ENCODE measurements at regions not wholly inside any gene's neighbourhood (a gene's known extent, or its start where the extent isn't known, plus 50 kb on each side); places are given as distances from the start of the nearest gene placed in this dataset.

- Histone ChIP-seq H3K79me2 (ENCODE audit: control insufficient read depth, insufficient read depth, low read length, poor library complexity) (no peaks in the 10 kb centered on the region), H3K27me3 (ENCODE audit: insufficient read depth, low read length) (no peaks in the 10 kb centered on the region), H2BK12ac (ENCODE audit: low read length) (no peak overlapping the region), H3K4ac (ENCODE audit: low read depth, low read length) (no peak overlapping the region), H2AFZ (ENCODE audit: insufficient read depth, low read length, poor library complexity) (no peak overlapping the region), H3K9ac (ENCODE audit: low read length) (no peak overlapping the region), H3K9me3 (ENCODE audit: insufficient read depth, low read depth, low read length) (no peaks in the 10 kb centered on the region), H3K23ac (ENCODE audit: low read length) (no peak overlapping the region), H2AK5ac (ENCODE audit: low read length) (no peak overlapping the region), H2BK120ac (ENCODE audit: insufficient read depth, low read length, poor library complexity) (no peak overlapping the region), H3K4me2 (ENCODE audit: low read length) (no peak overlapping the region), H3K27ac (ENCODE audit: low read depth, low read length) (no peak overlapping the region), H3K36me3 (ENCODE audit: control insufficient read depth in 1 of 2, insufficient read depth in 2 of 2, low read length in 2 of 2) (no peaks in the 10 kb centered on the region), H3K4me3 (ENCODE audit: low read depth, low read length) (no peak overlapping the region), H4K91ac (ENCODE audit: low read depth, low read length) (no peak overlapping the region), H4K8ac (ENCODE audit: low read depth, low read length) (no peak overlapping the region), H3K14ac (ENCODE audit: low read length) (no peak overlapping the region), H4K12ac (ENCODE audit: low read depth, low read length) (no peak overlapping the region), H2BK5ac (ENCODE audit: low read depth, low read length, poor library complexity) (no peak overlapping the region), H3K4me1 (ENCODE audit: control insufficient read depth in 1 of 2, insufficient read depth in 2 of 2, low read length in 2 of 2) (no peaks in the 10 kb centered on the region), H3K79me1 (ENCODE audit: low read length) (no peaks in the 10 kb centered on the region), H3K18ac (ENCODE audit: low read length) (no peak overlapping the region)
- DNase-seq = no peak
- WGBS (ENCODE audit: extremely low coverage, insufficient coverage, insufficient read length) = no CpG with 5 or more reads among the region's 1 CpG
These were observed 57.4 kb upstream of the WDR26 start for GRCh38 chr1:224492015-224492414.

- H3K36me3 ChIP-seq (ENCODE audit: control insufficient read depth in 1 of 2, insufficient read depth in 2 of 2, low read length in 2 of 2) = no peaks in the 10 kb centered on the region
- no peaks in the 10 kb centered on the region for H3K9me3 ChIP-seq (ENCODE audit: insufficient read depth, low read depth, low read length)
- no peak overlapping the region for H3K4me2 ChIP-seq (ENCODE audit: low read length)
- DNase-seq = no peak
- no peak overlapping the region for H3K23ac ChIP-seq (ENCODE audit: low read length)
- no peak overlapping the region for H3K4ac ChIP-seq (ENCODE audit: low read depth, low read length)
- H3K27me3 ChIP-seq (ENCODE audit: insufficient read depth, low read length) = no peaks in the 10 kb centered on the region
- no peak overlapping the region for H3K9ac ChIP-seq (ENCODE audit: low read length)
- H2BK120ac ChIP-seq (ENCODE audit: insufficient read depth, low read length, poor library complexity) = no peak overlapping the region
- no peaks in the 10 kb centered on the region for H3K4me1 ChIP-seq (ENCODE audit: control insufficient read depth in 1 of 2, insufficient read depth in 2 of 2, low read length in 2 of 2)
- H3K27ac ChIP-seq (ENCODE audit: low read depth, low read length) = no peak overlapping the region
- H3K14ac ChIP-seq (ENCODE audit: low read length) = no peak overlapping the region
- H3K18ac ChIP-seq (ENCODE audit: low read length) = no peak overlapping the region
- no peak overlapping the region for H4K8ac ChIP-seq (ENCODE audit: low read depth, low read length)
- H3K79me2 ChIP-seq (ENCODE audit: control insufficient read depth, insufficient read depth, low read length, poor library complexity) = no peaks in the 10 kb centered on the region
- no peak overlapping the region for H2BK5ac ChIP-seq (ENCODE audit: low read depth, low read length, poor library complexity)
- H4K12ac ChIP-seq (ENCODE audit: low read depth, low read length) = no peak overlapping the region
- no peak overlapping the region for H3K4me3 ChIP-seq (ENCODE audit: low read depth, low read length)
- no peak overlapping the region for H4K91ac ChIP-seq (ENCODE audit: low read depth, low read length)
- H3K79me1 ChIP-seq (ENCODE audit: low read length) = no peaks in the 10 kb centered on the region
- no peak overlapping the region for H2BK12ac ChIP-seq (ENCODE audit: low read length)
- no peak overlapping the region for H2AFZ ChIP-seq (ENCODE audit: insufficient read depth, low read length, poor library complexity)
- WGBS (ENCODE audit: extremely low coverage, insufficient coverage, insufficient read length) = no CpG with 5 or more reads among the region's 2 CpGs
- no peak overlapping the region for H2AK5ac ChIP-seq (ENCODE audit: low read length)
These were observed 58.0 kb upstream of the WDR26 start for GRCh38 chr1:224492632-224493031.

- no peak overlapping the region for H3K14ac ChIP-seq (ENCODE audit: low read length)
- H3K79me1 ChIP-seq (ENCODE audit: low read length) = peaks cover 2% of the 10 kb centered on the region
- whole genome bisulfite sequencing (ENCODE audit: extremely low coverage, insufficient coverage, insufficient read length) = no CpG with 5 or more reads among the region's 4 CpGs
- H3K4me2 ChIP-seq (ENCODE audit: low read length) = no peak overlapping the region
- no peak overlapping the region for H3K4me3 ChIP-seq (ENCODE audit: low read depth, low read length)
- H4K8ac ChIP-seq (ENCODE audit: low read depth, low read length) = no peak overlapping the region
- no peak overlapping the region for H2BK120ac ChIP-seq (ENCODE audit: insufficient read depth, low read length, poor library complexity)
- H3K4ac ChIP-seq (ENCODE audit: low read depth, low read length) = no peak overlapping the region
- H3K27me3 ChIP-seq (ENCODE audit: insufficient read depth, low read length) = no peaks in the 10 kb centered on the region
- H3K23ac ChIP-seq (ENCODE audit: low read length) = no peak overlapping the region
- H3K9me3 ChIP-seq (ENCODE audit: insufficient read depth, low read depth, low read length) = no peaks in the 10 kb centered on the region
- no peak overlapping the region for H3K9ac ChIP-seq (ENCODE audit: low read length)
- H3K4me1 ChIP-seq (ENCODE audit: control insufficient read depth in 1 of 2, insufficient read depth in 2 of 2, low read length in 2 of 2) = peaks cover 0 to 3% of the 10 kb centered on the region in 2 experiments
- H4K12ac ChIP-seq (ENCODE audit: low read depth, low read length) = no peak overlapping the region
- H3K79me2 ChIP-seq (ENCODE audit: control insufficient read depth, insufficient read depth, low read length, poor library complexity) = no peaks in the 10 kb centered on the region
- H3K27ac ChIP-seq (ENCODE audit: low read depth, low read length) = no peak overlapping the region
- H3K36me3 ChIP-seq (ENCODE audit: control insufficient read depth in 1 of 2, insufficient read depth in 2 of 2, low read length in 2 of 2) = no peaks in the 10 kb centered on the region
- H2AFZ ChIP-seq (ENCODE audit: insufficient read depth, low read length, poor library complexity) = no peak overlapping the region
- no peak for DNase-seq
- H2BK12ac ChIP-seq (ENCODE audit: low read length) = no peak overlapping the region
- no peak overlapping the region for H2BK5ac ChIP-seq (ENCODE audit: low read depth, low read length, poor library complexity)
- H3K18ac ChIP-seq (ENCODE audit: low read length) = no peak overlapping the region
- H4K91ac ChIP-seq (ENCODE audit: low read depth, low read length) = no peak overlapping the region
- no peak overlapping the region for H2AK5ac ChIP-seq (ENCODE audit: low read length)
These were observed 58.7 kb upstream of the WDR26 start for GRCh38 chr1:224493269-224493668.

GRCh38 chr1:224494343-224494742 is 59.7 kb upstream of the WDR26 start:
- no peak overlapping the region for H3K27ac ChIP-seq (ENCODE audit: low read depth, low read length)
- H2BK5ac ChIP-seq (ENCODE audit: low read depth, low read length, poor library complexity) = no peak overlapping the region
- no peak overlapping the region for H4K91ac ChIP-seq (ENCODE audit: low read depth, low read length)
- H3K27me3 ChIP-seq (ENCODE audit: insufficient read depth, low read length) = no peaks in the 10 kb centered on the region
- H4K12ac ChIP-seq (ENCODE audit: low read depth, low read length) = no peak overlapping the region
- no peak for DNase-seq
- H3K4me1 ChIP-seq (ENCODE audit: control insufficient read depth in 1 of 2, insufficient read depth in 2 of 2, low read length in 2 of 2) = peaks cover 5 to 8% of the 10 kb centered on the region in 2 experiments
- no peak overlapping the region for H2BK12ac ChIP-seq (ENCODE audit: low read length)
- H3K4me2 ChIP-seq (ENCODE audit: low read length) = no peak overlapping the region
- no peak overlapping the region for H3K4me3 ChIP-seq (ENCODE audit: low read depth, low read length)
- no peak overlapping the region for H2BK120ac ChIP-seq (ENCODE audit: insufficient read depth, low read length, poor library complexity)
- H3K23ac ChIP-seq (ENCODE audit: low read length) = no peak overlapping the region
- H3K9ac ChIP-seq (ENCODE audit: low read length) = no peak overlapping the region
- no peaks in the 10 kb centered on the region for H3K79me2 ChIP-seq (ENCODE audit: control insufficient read depth, insufficient read depth, low read length, poor library complexity)
- H3K79me1 ChIP-seq (ENCODE audit: low read length) = peaks cover 2% of the 10 kb centered on the region
- H3K9me3 ChIP-seq (ENCODE audit: insufficient read depth, low read depth, low read length) = no peaks in the 10 kb centered on the region
- no CpG with 5 or more reads among the region's 2 CpGs for WGBS (ENCODE audit: extremely low coverage, insufficient coverage, insufficient read length)
- no peak overlapping the region for H3K18ac ChIP-seq (ENCODE audit: low read length)
- no peaks in the 10 kb centered on the region for H3K36me3 ChIP-seq (ENCODE audit: control insufficient read depth in 1 of 2, insufficient read depth in 2 of 2, low read length in 2 of 2)
- H4K8ac ChIP-seq (ENCODE audit: low read depth, low read length) = no peak overlapping the region
- H3K4ac ChIP-seq (ENCODE audit: low read depth, low read length) = no peak overlapping the region
- H3K14ac ChIP-seq (ENCODE audit: low read length) = no peak overlapping the region
- no peak overlapping the region for H2AFZ ChIP-seq (ENCODE audit: insufficient read depth, low read length, poor library complexity)
- no peak overlapping the region for H2AK5ac ChIP-seq (ENCODE audit: low read length)
